GM23338 (cell line): ENCODE measurements at regions not wholly inside any gene's neighbourhood (a gene's known extent, or its start where the extent isn't known, plus 50 kb on each side); places are given as distances from the start of the nearest gene placed in this dataset.

Experiments
- CTCF ChIP-seq, 2 experiments: fragments of 200-600 bp in 1 of 2; sonication (generic) in 1 of 2; conservative IDR thresholded peaks; 2 replicates each; pipeline versions ENCODE4 v1.5.1 to v1.6.1; 2016 to 2017; ENCODE audit warnings: antibody characterized with exemption in 2 of 2, low read depth in 2 of 2, mild to moderate bottlenecking in 2 of 2, moderate library complexity in 1 of 2
- EZH2 ChIP-seq: fragments of 200-600 bp; sonication (generic); IDR thresholded peaks from one replicate; pipeline ENCODE4 v1.8.0; 2017; ENCODE audit warnings: antibody characterized with exemption, mild to moderate bottlenecking, low read depth; ENCODE audit not compliant: unreplicated experiment
- EZH2phosphoT487 ChIP-seq: fragments of 200-600 bp; sonication (generic); IDR thresholded peaks from one replicate; pipeline ENCODE4 v1.8.1; 2018; ENCODE audit warnings: antibody characterized with exemption; ENCODE audit not compliant: unreplicated experiment
- JUNB ChIP-seq: IDR thresholded peaks from one replicate; pipeline ENCODE4 v1.6.1; 2016; ENCODE audit warnings: antibody characterized with exemption; ENCODE audit not compliant: unreplicated experiment
- POLR2AphosphoS5 ChIP-seq: IDR thresholded peaks from 2 replicates; pipeline ENCODE4 v1.6.1; 2016; ENCODE audit warnings: antibody characterized with exemption, low read depth
- REST ChIP-seq: IDR thresholded peaks from one replicate; pipeline ENCODE4 v1.6.1; 2018; ENCODE audit warnings: antibody characterized with exemption; ENCODE audit not compliant: unreplicated experiment
- ZNF114 ChIP-seq: fragments of 250-450 bp; sonication (Bioruptor Pico); IDR thresholded peaks from 2 replicates; pipeline ENCODE4 v1.5.0; 2020; ENCODE audit warnings: mild to moderate bottlenecking, moderate library complexity

- TF ChIP-seq CTCF (conservative IDR thresholded peaks at IDR 0.05; ENCODE audit: low read depth in 2 of 2) (no peak), EZH2phosphoT487 (no peak), POLR2AphosphoS5 (no peak), REST (no peak), JUNB (no peak), EZH2 (no peak), ZNF114 (no peak)
Observed at GRCh38 chr5:124623265-124623664, 123.2 kb downstream of the ZNF608 start.
